AG09319 (cell line): ENCODE measurements at regions not wholly inside any gene's neighbourhood (a gene's known extent, or its start where the extent isn't known, plus 50 kb on each side); places are given as distances from the start of the nearest gene placed in this dataset.

Experiments
- DNase-seq: peaks from one replicate; pipeline ENCODE4 v3.0.0-alpha.2; 2010; ENCODE audit warnings: low read depth; ENCODE audit errors: extremely low read depth
- CTCF ChIP-seq: IDR thresholded peaks from 2 replicates; pipeline ENCODE4 v1.5.1; 2011; ENCODE audit warnings: low read depth, mild to moderate bottlenecking, inconsistent platforms, low read length, moderate library complexity

GRCh38 chr9:86708918-86709835 lies 238.1 kb downstream of the GAS1 start:
- no peak for TF ChIP-seq CTCF
- no peak for DNase-seq

- no peak for TF ChIP-seq CTCF
- DNase-seq, result no peak
These were observed 239.3 kb downstream of the GAS1 start for GRCh38 chr9:86707932-86708510.

- DNase-seq, result no peak
- TF ChIP-seq CTCF, result no peak
These were observed 240.9 kb downstream of the GAS1 start for GRCh38 chr9:86706391-86706790.

GRCh38 chr9:86705490-86705889 lies 241.8 kb downstream of the GAS1 start:
- no peak for DNase-seq

GRCh38 chr9:86703346-86703745 lies 244.0 kb downstream of the GAS1 start:
- DNase-seq, result no peak
- TF ChIP-seq CTCF, result no peak

More at GRCh38 chr9:86705490-86705889, 241.8 kb downstream of the GAS1 start:
- no peak for TF ChIP-seq CTCF

- TF ChIP-seq CTCF, result no peak
- no peak for DNase-seq
These were observed 246.7 kb downstream of the GAS1 start for GRCh38 chr9:86700629-86701028.

- no peak for DNase-seq
- no peak for TF ChIP-seq CTCF
These were observed 249.3 kb downstream of the GAS1 start for GRCh38 chr9:86697999-86698398.
